ENCODE measurements at regions not wholly inside any gene's neighbourhood (a gene's known extent, or its start where the extent isn't known, plus 50 kb on each side); places are given as distances from the start of the nearest gene placed in this dataset.

DNA sequence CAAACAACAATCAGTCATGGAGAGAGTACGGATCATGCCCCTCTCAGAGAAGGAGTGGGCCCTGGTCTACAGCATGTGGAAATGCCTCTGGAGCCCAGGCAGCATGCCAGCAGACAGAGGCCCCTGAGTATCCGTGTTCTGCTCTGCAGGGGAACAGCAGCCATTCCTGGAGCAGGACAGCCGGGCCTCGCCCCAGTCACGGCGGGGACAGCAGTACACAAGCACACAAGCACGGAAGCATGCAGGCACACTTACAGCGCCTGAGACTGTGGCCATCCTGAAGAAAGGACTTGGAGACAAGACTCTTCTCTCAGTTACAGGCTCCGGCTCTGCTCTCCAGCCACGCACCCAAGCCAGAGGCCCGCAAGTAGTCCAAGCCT is 102.6 kb upstream of the ALDH1B1 start:
- no peak for TF ChIP-seq POLR2A (IDR thresholded peaks at IDR 0.05; ENCODE audit: low read depth, low read length)
- no peak for TF ChIP-seq TAF1 (IDR thresholded peaks at IDR 0.05; ENCODE audit: borderline replicate concordance, low read depth, low read length)
- TF ChIP-seq POLR2AphosphoS5 (IDR thresholded peaks at IDR 0.05; ENCODE audit: low read depth, low read length): no peak
